Epidermal melanocyte (primary cell): ENCODE measurements at regions not wholly inside any gene's neighbourhood (a gene's known extent, or its start where the extent isn't known, plus 50 kb on each side); places are given as distances from the start of the nearest gene placed in this dataset.
"Not testable (repeated sequence)": the region's sequence is repeated elsewhere in the genome, so short reads cannot be mapped to it uniquely, and the experiment has no call there.

ENCODE experiments used
- DNase-seq: peaks from one replicate; pipeline ENCODE4 v3.0.0; 2011; ENCODE audit warnings: low spot score; ENCODE audit not compliant: insufficient read length

- DNase-seq = no peak
Observed at GRCh38 chr5:90287036-90287435, 122.5 kb downstream of the CETN3 start.

DNA sequence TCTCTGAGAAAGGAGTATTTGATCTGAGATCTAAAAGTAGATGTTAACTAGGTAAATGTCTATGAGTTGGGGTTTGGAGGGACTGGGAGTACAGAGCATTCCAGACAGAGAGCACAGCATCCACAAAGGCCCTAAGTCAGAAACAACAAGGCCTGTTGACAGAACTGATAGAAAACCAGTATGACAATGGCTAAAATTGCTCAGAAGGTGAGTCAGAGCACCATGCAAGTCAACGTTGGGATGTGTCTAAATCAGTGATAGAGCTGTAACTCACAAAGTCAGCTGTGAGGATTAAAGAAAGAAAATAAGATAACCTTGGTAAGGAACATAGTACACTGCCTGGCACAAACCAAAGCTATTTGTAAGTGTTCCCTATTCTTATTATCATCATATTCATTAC, 124.0 kb downstream of the CETN3 start:
- no peak for DNase-seq

GRCh38 chr5:90284375-90284774, 125.2 kb downstream of the CETN3 start:
- no peak for DNase-seq

- DNase-seq = no peak
Observed at GRCh38 chr5:90279091-90279490, 130.5 kb downstream of the CETN3 start.

DNA sequence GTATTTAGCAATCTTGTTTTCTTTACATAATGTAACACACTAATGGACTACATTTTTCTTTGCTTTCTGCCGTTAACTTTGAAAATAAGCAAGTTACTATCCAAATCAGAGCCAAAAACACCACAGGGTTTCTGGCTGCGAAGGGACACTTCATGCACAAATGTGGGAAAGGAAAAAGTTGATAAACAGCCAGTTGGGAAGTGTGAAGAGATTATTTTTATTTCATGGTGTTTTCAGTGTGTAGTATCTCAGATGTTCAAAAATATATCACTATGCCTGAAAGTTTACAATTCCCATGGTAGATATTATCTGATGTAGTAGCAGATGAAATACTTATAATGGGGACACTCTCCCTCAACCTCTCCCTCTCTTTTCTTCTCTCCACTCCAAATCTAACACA, 135.3 kb downstream of the CETN3 start:
- DNase-seq = no peak

GRCh38 chr5:90267646-90268045, 141.9 kb downstream of the CETN3 start:
- DNase-seq = no peak

DNA sequence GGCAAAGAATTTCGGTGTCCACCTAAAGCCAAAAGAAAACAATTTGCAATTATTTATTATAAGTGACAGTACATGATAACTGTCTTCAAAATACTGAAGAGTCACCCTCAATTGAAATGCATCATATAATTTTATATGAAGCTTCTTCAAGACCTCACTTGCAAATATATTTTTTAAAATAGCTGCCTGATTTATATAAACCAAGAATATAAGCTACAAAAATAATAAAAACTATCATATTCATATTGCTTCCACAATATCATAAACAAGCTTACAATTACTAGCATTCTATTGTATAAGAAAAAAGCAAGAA, 144.1 kb downstream of the CETN3 start:
- no peak for DNase-seq

GRCh38 chr5:90264689-90265544, 144.6 kb downstream of the CETN3 start:
- DNase-seq = no peak

- DNase-seq = no peak
Observed at GRCh38 chr5:90263102-90263820, 146.3 kb downstream of the CETN3 start.

GRCh38 chr5:90251447-90251846, 158.1 kb downstream of the CETN3 start:
- DNase-seq = no peak

GRCh38 chr5:90248640-90249039, 160.9 kb downstream of the CETN3 start:
- DNase-seq = no peak

DNA sequence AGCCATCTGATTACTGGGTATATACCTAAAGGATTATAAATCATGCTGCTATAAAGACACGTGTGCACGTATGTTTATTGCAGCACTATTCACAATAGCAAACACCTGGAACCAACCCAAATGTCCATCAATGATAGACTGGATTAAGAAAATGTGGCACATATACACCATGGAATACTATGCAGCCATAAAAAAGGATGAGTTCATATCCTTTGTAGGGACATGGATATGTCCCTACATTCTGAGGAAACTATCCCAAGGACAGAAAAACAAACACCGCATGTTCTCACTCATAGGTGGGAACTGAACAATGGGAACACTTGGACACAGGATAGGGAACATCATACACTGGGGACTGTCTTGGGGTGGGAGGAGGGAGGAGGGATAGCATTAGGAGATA, 165.7 kb downstream of the CETN3 start:
- not testable (repeated sequence) for DNase-seq

DNA sequence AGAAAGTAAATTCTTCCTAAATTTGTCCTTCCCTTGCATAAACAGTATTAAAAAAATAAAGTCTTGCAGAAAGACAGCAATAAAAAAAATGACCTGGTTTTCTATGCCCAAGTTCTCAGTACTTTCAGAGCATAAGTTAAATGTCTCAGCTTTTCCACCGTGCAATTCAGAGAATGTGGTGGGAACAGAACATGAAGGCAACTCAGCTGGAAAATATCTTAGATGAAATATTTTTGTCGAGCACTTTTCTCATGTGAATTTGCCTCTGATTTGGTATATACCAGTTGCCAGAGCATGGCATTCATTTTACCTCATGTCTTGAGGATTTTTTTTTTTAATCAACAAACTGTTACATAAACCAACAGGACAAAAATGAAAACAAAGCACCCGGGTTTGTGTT, 176.1 kb downstream of the CETN3 start:
- DNase-seq = no peak

GRCh38 chr5:90231688-90232087, 177.9 kb downstream of the CETN3 start:
- DNase-seq = no peak

DNA sequence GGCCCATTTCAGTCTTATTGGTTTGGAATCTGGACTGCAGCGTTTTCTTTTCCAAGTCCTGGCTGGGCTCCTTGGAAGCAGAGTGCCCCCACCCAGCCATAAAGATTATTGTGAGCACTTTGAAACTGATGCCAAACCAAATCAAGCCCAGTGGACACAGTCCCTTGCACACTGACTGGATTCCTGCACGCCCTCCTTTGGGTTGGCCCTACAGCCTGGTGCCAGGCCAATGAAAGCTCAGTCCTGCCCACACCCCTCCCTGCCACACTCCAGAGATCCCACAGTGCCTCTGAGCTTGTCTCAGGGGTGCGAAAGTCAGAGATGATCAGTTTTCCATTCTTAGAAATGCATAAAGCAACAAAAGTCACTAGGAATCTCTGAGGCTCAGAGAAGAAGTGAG, 181.9 kb downstream of the CETN3 start:
- DNase-seq = no peak

DNA sequence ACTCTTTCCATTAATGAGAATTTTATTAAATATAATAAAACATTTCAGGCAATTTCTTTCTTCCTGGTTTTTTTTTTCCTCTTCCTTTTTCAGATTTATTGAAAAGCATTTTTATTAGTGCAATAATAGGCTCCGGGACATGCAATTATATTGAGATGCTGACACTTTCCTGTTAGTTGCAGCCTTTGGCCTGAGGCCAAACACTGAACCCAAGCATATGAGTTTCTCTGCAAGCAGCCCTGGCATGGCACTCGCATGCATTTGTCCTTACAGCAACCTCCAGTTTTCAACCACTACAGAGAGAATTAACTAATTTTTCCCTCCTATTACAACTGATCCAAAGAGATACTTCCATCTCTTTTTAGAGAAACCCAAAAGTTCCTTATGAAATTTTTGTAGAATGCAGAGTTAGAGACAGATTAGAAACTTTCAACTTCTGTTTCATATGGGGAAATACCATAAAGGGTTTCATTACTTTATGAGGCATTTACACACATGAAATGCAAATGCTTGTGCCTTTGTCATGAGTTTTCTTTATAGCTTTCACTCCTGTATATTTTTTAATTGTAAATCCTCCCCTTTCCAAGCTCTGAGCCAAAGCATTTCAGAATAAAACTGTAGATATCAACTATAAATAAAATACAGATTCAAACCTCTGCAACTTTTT, 183.0 kb downstream of the CETN3 start:
- DNase-seq = no peak

- no peak for DNase-seq
Observed at GRCh38 chr5:90224342-90224741, 185.2 kb downstream of the CETN3 start.

DNA sequence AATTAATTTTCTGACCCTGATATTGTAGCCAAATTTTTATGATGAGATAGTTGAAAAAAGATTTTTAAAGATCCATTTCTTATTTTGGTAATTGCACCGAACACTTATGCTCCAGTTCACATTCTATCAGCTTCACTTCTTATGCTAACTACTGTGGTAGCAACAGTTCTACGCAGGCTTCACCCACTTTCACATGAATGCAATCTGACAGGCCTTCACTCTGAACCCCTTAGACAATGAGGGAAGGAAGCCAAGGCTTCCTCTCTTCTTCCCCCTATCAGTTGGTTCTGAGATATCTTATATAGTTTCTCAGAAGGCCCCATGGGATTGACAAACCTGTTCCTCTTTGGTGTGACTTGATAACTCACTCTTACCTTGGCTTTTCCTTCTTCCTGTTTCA, 185.8 kb downstream of the CETN3 start:
- DNase-seq = no peak

- no peak for DNase-seq
Observed at GRCh38 chr5:90221951-90222350, 187.6 kb downstream of the CETN3 start.

GRCh38 chr5:90220554-90220953, 189.0 kb downstream of the CETN3 start:
- DNase-seq = no peak

- no peak for DNase-seq
Observed at GRCh38 chr5:90214991-90215390, 194.6 kb downstream of the CETN3 start.

DNA sequence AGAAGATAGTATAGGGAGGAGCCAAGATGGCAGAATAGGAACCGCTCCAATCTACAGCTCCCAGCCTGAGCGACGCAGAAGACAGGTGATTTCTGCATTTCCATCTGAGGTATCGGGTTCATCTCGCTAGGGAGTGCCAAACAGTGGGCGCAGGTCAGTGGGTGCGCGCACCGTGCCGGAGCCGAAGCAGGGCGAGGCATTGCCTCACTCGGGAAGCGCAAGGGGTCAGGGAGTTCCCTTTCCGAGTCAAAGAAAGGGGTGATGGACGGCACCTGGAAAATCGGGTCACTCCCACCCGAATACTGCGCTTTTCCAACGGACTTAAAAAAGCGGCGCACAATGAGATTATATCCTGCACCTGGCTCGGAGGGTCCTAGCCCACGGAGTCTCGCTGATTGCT, 201.2 kb downstream of the CETN3 start:
- not testable (repeated sequence) for DNase-seq
